Keratinocyte (primary cell): ENCODE measurements at regions not wholly inside any gene's neighbourhood (a gene's known extent, or its start where the extent isn't known, plus 50 kb on each side); places are given as distances from the start of the nearest gene placed in this dataset.

Source experiments
- CTCF ChIP-seq, 3 experiments: IDR thresholded peaks in 1 of 3; conservative IDR thresholded peaks in 1 of 3; optimal IDR thresholded peaks in 1 of 3; 2 replicates in 2 of 3; 3 replicates in 1 of 3; pipeline versions ENCODE3 to v1.5.1; 2011; ENCODE audit warnings: low read length in 3 of 3, mild to moderate bottlenecking in 3 of 3, moderate library complexity in 2 of 3, control low read depth in 1 of 3, inconsistent platforms in 1 of 3; ENCODE audit not compliant: insufficient read depth in 2 of 3; ENCODE audit errors: extremely low read depth in 1 of 3
- EZH2 ChIP-seq: IDR thresholded peaks from one replicate; pipeline ENCODE4 v1.6.1; 2012; ENCODE audit warnings: inconsistent platforms, mild to moderate bottlenecking, low read length, moderate library complexity

GRCh38 chr11:79575701-79576100, 134.9 kb upstream of the TENM4 start:
- TF ChIP-seq EZH2: no peak
- TF ChIP-seq CTCF (optimal IDR thresholded peaks at IDR 0.05 in 1 of 3, IDR thresholded peaks at IDR 0.05 in 1 of 3, conservative IDR thresholded peaks at IDR 0.05 in 1 of 3; ENCODE audit: extremely low read depth in 1 of 3, insufficient read depth in 2 of 3, low read length in 3 of 3): no peak
